Loucy (cell line): ENCODE measurements at regions not wholly inside any gene's neighbourhood (a gene's known extent, or its start where the extent isn't known, plus 50 kb on each side); places are given as distances from the start of the nearest gene placed in this dataset.

Experiments
- EZH2phosphoT487 ChIP-seq: fragments of 200-600 bp; IDR thresholded peaks from 2 replicates; pipeline ENCODE4 v1.6.1; 2018; ENCODE audit warnings: antibody characterized with exemption, mild to moderate bottlenecking, moderate library complexity, borderline replicate concordance
- TF ChIP-seq, protein P1 (sequence below): fragments of 200-600 bp; sonication (generic); conservative IDR thresholded peaks from 2 replicates; pipeline ENCODE4 v1.5.1; 2014; ENCODE audit warnings: mild to moderate bottlenecking, antibody characterized with exemption, low read length

- TF ChIP-seq, protein P1, sequence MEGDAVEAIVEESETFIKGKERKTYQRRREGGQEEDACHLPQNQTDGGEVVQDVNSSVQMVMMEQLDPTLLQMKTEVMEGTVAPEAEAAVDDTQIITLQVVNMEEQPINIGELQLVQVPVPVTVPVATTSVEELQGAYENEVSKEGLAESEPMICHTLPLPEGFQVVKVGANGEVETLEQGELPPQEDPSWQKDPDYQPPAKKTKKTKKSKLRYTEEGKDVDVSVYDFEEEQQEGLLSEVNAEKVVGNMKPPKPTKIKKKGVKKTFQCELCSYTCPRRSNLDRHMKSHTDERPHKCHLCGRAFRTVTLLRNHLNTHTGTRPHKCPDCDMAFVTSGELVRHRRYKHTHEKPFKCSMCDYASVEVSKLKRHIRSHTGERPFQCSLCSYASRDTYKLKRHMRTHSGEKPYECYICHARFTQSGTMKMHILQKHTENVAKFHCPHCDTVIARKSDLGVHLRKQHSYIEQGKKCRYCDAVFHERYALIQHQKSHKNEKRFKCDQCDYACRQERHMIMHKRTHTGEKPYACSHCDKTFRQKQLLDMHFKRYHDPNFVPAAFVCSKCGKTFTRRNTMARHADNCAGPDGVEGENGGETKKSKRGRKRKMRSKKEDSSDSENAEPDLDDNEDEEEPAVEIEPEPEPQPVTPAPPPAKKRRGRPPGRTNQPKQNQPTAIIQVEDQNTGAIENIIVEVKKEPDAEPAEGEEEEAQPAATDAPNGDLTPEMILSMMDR: no peak
- no peak for TF ChIP-seq EZH2phosphoT487
Observed at GRCh38 chr10:106473129-106473685, 691.3 kb downstream of the SORCS1 start.
